Stomach (tissue), 4 donors: ENCODE measurements at regions not wholly inside any gene's neighbourhood (a gene's known extent, or its start where the extent isn't known, plus 50 kb on each side); places are given as distances from the start of the nearest gene placed in this dataset.

Experiments used
- CTCF ChIP-seq, 7 experiments: fragments of 450-650 bp in 4 of 7; fragments of 200-600 bp in 3 of 7; sonication (generic) in 3 of 7; IDR thresholded peaks; one replicate each; pipeline ENCODE4 v1.5.1; 2016 to 2019; ENCODE audit warnings: antibody characterized with exemption in 7 of 7, control low read depth in 2 of 7, mild to moderate bottlenecking in 1 of 7
- EP300 ChIP-seq: sonication (generic); formaldehyde crosslinking; IDR thresholded peaks from one replicate; pipeline ENCODE4 v1.6.1; 2017; ENCODE audit warnings: antibody characterized with exemption
- POLR2A ChIP-seq, 4 donors: fragments of 450-650 bp; IDR thresholded peaks; one replicate each; pipeline ENCODE4 v1.6.1; 2016; ENCODE audit warnings: antibody characterized with exemption in 4 of 4, control low read depth in 2 of 4, mild to moderate bottlenecking in 1 of 4, moderate library complexity in 1 of 4
- POLR2AphosphoS5 ChIP-seq, 3 donors: sonication (generic); formaldehyde crosslinking; IDR thresholded peaks; one replicate each; pipeline ENCODE4 v1.6.1; 2016; ENCODE audit warnings: antibody characterized with exemption in 3 of 3

DNA sequence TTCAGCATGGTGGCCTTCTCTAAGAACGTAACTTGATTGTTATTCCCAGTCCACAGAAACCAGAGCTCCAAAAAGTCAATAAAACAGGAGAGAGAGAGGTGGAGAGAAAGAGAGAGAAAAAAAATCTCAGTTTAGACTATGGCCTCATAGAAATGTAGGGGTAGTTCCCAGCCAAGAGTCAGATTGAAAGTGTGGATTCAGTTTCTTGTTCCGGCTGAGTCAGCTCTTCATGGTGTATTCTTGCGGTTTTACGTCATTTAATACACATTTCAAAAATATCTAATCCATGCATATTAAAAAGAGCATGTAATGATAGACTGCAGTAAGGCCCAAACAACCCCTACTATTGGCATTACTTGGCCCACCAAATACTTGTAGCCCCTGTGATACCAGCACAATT, 303.9 kb downstream of the ETAA1 start:
- TF ChIP-seq CTCF (IDR thresholded peaks at IDR 0.05) (no peak), POLR2A (IDR thresholded peaks at IDR 0.05) (no peak), POLR2AphosphoS5 (IDR thresholded peaks at IDR 0.05) (no peak), EP300 (no peak)
